Activated T-cell treated with anti-CD3 and anti-CD28 coated beads, Interleukin-2, amount 50 U/mL, for 72 hours (primary cell): ENCODE measurements at regions not wholly inside any gene's neighbourhood (a gene's known extent, or its start where the extent isn't known, plus 50 kb on each side); places are given as distances from the start of the nearest gene placed in this dataset.
"Not testable (repeated sequence)": the region's sequence is repeated elsewhere in the genome, so short reads cannot be mapped to it uniquely, and the experiment has no call there.

ENCODE experiments used
- ATAC-seq, 2 donors: fragments of 150-1000 bp; cut with Tn5 transposase; replicated peaks in 1 of 2; 2 replicates each; pipeline ENCODE4 v1.10.0; 2021; ENCODE audit warnings: moderate library complexity in 2 of 2, mild to moderate bottlenecking in 1 of 2
- DNase-seq, 2 donors: peaks; one replicate each; pipeline ENCODE4 v3.0.0; 2021 to 2022; ENCODE audit warnings: mixed read lengths in 1 of 2
- H3K27ac Mint-ChIP-seq: one replicate; pipeline ENCODE4 v1.8.0; 2022; ENCODE audit warnings: mild to moderate bottlenecking, moderate library complexity, mixed read lengths
- H3K27me3 Mint-ChIP-seq: one replicate; pipeline ENCODE4 v1.8.0; 2022; ENCODE audit warnings: low read depth, mixed read lengths
- H3K36me3 Mint-ChIP-seq, 2 donors: one replicate each; pipeline ENCODE4 v1.8.0; 2022; ENCODE audit warnings: mixed read lengths in 2 of 2, mild to moderate bottlenecking in 1 of 2; ENCODE audit not compliant: insufficient read depth in 2 of 2
- H3K4me1 Mint-ChIP-seq: one replicate; pipeline ENCODE4 v1.8.0; 2022; ENCODE audit warnings: low read depth, mixed read lengths
- H3K4me3 Mint-ChIP-seq, 2 donors: one replicate each; pipeline ENCODE4 v1.8.0; 2022; ENCODE audit warnings: mild to moderate bottlenecking in 2 of 2, mixed read lengths in 2 of 2, moderate library complexity in 2 of 2
- H3K9me3 Mint-ChIP-seq, 2 donors: one replicate each; pipeline ENCODE4 v1.8.0; 2022; ENCODE audit warnings: mixed read lengths in 2 of 2

DNA sequence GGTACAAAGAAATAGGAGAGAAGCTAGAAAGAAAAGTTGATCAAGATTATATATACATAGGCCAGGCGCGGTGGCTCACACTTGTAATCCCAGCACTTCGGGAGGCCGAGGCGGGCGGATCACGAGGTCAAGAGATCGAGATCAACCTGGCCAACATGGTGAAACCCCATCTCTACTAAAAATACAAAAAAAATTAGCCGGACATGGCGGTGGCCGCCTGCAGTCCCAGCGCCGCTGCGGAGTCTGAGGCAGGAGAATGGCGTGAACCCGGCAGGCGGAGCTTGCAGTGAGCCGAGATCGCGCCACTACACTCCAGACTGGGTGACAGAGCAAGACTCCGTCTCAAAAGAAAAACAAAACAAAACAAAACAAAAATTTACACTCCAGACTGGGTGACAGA, 798.3 kb upstream of the CDH9 start:
- not testable (repeated sequence) for H3K27ac Mint-ChIP-seq, ATAC-seq, DNase-seq, H3K4me3 Mint-ChIP-seq, H3K36me3 Mint-ChIP-seq, H3K4me1 Mint-ChIP-seq, H3K27me3 Mint-ChIP-seq
- H3K9me3 Mint-ChIP-seq = peaks cover 12% of the 10 kb centered on the region in 2 donors

- peaks cover 9 to 12% of the 10 kb centered on the region in 2 donors for H3K9me3 Mint-ChIP-seq
- H3K27ac Mint-ChIP-seq = no peak overlapping the region
- no peak for DNase-seq
- no peak for ATAC-seq
- no peak overlapping the region for H3K4me3 Mint-ChIP-seq
- H3K27me3 Mint-ChIP-seq = no peaks in the 10 kb centered on the region
- no peaks in the 10 kb centered on the region for H3K4me1 Mint-ChIP-seq
- peaks cover 0 to 7% of the 10 kb centered on the region in 2 donors for H3K36me3 Mint-ChIP-seq
Measured at GRCh38 chr5:27832886-27833285, 794.5 kb upstream of the CDH9 start.

- Mint-ChIP-seq H3K27ac (no peak overlapping the region), H3K4me3 (no peak overlapping the region), H3K27me3 (no peaks in the 10 kb centered on the region), H3K4me1 (no peaks in the 10 kb centered on the region), H3K36me3 (no peaks in the 10 kb centered on the region), H3K9me3 (peaks cover 1 to 6% of the 10 kb centered on the region in 2 donors)
- DNase-seq (no peak), ATAC-seq (no peak)
Measured at GRCh38 chr5:27830546-27830945, 792.2 kb upstream of the CDH9 start.

DNA sequence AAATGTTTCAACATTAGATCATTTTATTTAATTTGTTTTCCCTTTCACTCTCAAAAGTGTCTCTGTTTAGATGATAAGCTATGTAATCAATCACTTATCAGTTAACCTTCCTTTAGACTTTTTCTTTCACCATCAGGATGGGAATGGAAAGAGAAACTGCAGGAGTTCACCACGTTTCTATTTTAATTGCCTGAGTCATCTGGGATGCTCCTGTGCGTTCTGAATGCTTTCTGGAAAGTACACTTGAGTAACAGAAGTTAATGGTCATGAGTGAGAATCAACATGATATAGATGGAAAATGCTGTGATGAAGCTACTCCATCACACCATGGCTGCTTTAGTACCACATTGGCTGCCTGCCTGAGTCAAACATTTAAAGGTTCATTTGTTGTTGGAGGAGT, 783.3 kb upstream of the CDH9 start:
- no peaks in the 10 kb centered on the region for H3K27me3 Mint-ChIP-seq
- H3K27ac Mint-ChIP-seq = no peak overlapping the region
- H3K9me3 Mint-ChIP-seq = peaks cover 2 to 3% of the 10 kb centered on the region in 2 donors
- DNase-seq = no peak
- no peak for ATAC-seq
- no peak overlapping the region for H3K4me3 Mint-ChIP-seq
- H3K4me1 Mint-ChIP-seq = no peaks in the 10 kb centered on the region
- no peaks in the 10 kb centered on the region for H3K36me3 Mint-ChIP-seq

- Mint-ChIP-seq H3K9me3 (peaks cover 5 to 6% of the 10 kb centered on the region in 2 donors), H3K27me3 (no peaks in the 10 kb centered on the region), H3K36me3 (no peaks in the 10 kb centered on the region), H3K4me3 (no peak overlapping the region), H3K27ac (no peak overlapping the region), H3K4me1 (no peaks in the 10 kb centered on the region)
- DNase-seq (no peak), ATAC-seq (no peak)
Measured at GRCh38 chr5:27818888-27819287, 780.5 kb upstream of the CDH9 start.

DNA sequence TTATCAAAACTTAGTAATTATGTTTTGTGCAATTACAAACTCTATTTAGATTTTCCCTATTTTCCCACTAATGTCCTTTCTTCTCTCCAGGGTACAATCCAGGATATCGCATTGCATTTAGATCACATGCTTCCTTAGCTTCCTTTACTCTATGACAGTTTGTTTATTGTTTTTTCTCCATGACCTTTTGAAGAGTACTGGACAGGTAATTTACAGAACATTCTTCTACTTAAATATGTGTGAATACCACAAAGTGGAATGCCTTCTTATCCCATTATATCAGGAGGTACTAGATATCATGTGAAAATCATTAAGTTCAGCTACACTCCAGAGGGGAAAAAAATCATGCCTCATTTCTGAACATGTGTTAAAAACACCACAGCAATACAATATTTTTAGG, 776.6 kb upstream of the CDH9 start:
- no peaks in the 10 kb centered on the region for H3K27me3 Mint-ChIP-seq
- H3K4me3 Mint-ChIP-seq = no peak overlapping the region
- H3K36me3 Mint-ChIP-seq = no peaks in the 10 kb centered on the region
- peaks cover 6 to 11% of the 10 kb centered on the region in 2 donors for H3K9me3 Mint-ChIP-seq
- ATAC-seq (no peak), DNase-seq (no peak)
- no peak overlapping the region for H3K27ac Mint-ChIP-seq
- no peaks in the 10 kb centered on the region for H3K4me1 Mint-ChIP-seq

DNA sequence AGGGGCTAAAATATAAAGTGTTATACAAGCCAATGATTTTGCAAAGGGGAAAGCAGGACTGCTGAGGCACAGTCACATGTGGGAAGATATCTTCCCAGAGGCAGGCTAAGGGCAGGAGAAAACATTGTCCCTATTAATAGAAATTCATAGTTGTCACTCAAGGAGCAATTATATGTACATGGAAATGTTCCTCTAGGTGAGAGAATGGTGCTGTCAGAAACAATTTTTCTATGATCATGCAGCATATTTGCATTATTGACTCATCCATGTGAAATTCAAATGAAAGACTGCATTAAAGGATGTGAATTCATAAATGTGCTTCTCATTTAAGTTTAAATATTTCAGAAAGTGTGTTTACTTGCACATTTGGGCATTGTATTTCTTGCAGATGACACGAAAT, 775.9 kb upstream of the CDH9 start:
- H3K9me3 Mint-ChIP-seq = peaks cover 10 to 14% of the 10 kb centered on the region in 2 donors

DNA sequence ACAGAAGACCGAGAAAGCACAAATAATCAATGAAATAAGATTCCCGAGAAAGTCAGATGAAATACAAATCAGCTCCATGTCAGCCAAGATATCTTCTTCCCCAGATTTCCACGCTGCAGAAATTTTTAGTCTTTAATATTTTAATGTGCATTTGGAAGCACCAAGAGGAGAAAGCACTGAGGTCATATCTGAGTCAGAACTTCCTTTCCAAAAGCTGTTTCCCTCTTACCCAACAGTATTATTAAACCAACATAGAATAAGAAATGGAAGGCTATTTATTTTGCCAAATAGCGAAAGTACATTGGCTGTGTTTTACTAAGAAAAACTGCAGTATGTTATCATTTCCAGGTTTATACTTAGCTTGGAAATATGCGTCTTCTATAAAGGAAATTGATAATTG, 772.1 kb upstream of the CDH9 start:
- Mint-ChIP-seq H3K9me3 (peaks cover 10 to 13% of the 10 kb centered on the region in 2 donors), H3K4me1 (no peaks in the 10 kb centered on the region), H3K4me3 (no peak overlapping the region), H3K27me3 (no peaks in the 10 kb centered on the region), H3K36me3 (no peaks in the 10 kb centered on the region), H3K27ac (no peak overlapping the region)
- DNase-seq = no peak
- no peak for ATAC-seq

More for the DNA sequence above, 775.9 kb upstream of the CDH9 start:
- Mint-ChIP-seq H3K27ac (no peak overlapping the region), H3K4me3 (no peak overlapping the region), H3K27me3 (no peaks in the 10 kb centered on the region), H3K4me1 (no peaks in the 10 kb centered on the region), H3K36me3 (no peaks in the 10 kb centered on the region)
- DNase-seq = no peak
- ATAC-seq = no peak

DNA sequence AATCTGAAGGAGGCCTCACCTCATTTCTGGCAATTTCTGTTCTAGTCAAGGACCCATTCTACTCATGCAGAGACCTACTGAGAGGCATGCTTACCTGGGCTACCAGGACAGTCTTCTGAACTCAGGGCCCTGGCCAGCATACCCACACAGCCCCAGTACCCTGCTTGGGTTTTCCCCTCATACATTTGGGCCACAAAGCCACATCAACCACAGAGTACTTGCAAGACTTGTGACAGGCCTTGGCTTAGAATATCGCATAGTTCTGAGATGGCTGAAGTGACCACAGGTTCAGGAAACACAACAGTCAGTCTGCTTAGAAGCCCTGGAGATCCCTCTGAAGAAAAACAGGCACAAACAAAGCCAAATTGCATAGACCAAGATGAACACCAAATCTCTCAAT, 758.8 kb upstream of the CDH9 start:
- ATAC-seq (no peak), DNase-seq (no peak)
- peaks cover 6 to 8% of the 10 kb centered on the region in 2 donors for H3K9me3 Mint-ChIP-seq
- no peak overlapping the region for H3K27ac Mint-ChIP-seq
- peaks cover 0 to 7% of the 10 kb centered on the region in 2 donors for H3K36me3 Mint-ChIP-seq
- H3K27me3 Mint-ChIP-seq = no peaks in the 10 kb centered on the region
- no peaks in the 10 kb centered on the region for H3K4me1 Mint-ChIP-seq
- no peak overlapping the region for H3K4me3 Mint-ChIP-seq

DNA sequence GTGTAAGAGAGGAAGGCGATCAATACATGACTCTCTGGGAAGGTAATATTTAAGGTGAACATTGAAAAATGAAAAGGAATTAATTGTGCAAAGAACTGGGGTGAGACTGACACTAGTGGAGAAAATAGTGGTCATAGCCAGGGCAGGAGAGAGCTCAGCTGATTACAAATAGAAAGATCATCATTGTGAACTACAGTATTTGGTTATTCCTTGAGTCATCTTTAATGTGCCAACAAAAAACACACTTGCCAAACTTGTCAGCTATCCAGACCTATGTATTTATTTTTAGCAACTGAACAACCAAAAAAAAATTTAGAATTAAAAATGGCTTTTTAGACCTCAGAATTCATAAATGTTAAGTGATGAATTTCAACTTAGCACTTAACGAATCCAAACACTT, 749.8 kb upstream of the CDH9 start:
- Mint-ChIP-seq H3K4me1 (no peaks in the 10 kb centered on the region), H3K27me3 (no peaks in the 10 kb centered on the region), H3K27ac (no peak overlapping the region), H3K36me3 (peaks cover 0 to 4% of the 10 kb centered on the region in 2 donors), H3K4me3 (no peak overlapping the region), H3K9me3 (peaks cover 4 to 8% of the 10 kb centered on the region in 2 donors)
- ATAC-seq = no peak
- no peak for DNase-seq

GRCh38 chr5:27784317-27784716, 745.9 kb upstream of the CDH9 start:
- no peak overlapping the region for H3K4me3 Mint-ChIP-seq
- no peak overlapping the region for H3K27ac Mint-ChIP-seq
- no peaks in the 10 kb centered on the region for H3K4me1 Mint-ChIP-seq

DNA sequence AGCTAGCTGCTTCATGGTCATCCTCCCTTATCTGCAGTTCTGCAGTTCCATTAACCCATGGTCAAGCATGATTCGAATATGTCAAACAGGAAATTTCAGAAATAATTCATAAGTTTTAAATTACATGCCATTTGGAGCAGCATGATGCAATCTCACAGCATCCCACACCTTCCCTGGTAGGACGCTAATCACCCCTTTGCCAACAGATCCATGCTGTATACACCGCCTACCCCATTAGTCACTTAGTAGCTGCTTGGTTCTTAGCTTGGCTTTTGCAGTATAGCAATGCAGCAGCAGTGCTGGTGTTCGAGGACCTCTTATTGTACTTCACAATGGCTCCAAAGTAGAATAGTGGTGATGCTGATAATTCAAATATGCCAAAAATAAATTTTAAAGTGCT, 739.7 kb upstream of the CDH9 start:
- no peaks in the 10 kb centered on the region for H3K36me3 Mint-ChIP-seq
- no peak for ATAC-seq
- H3K4me1 Mint-ChIP-seq = no peaks in the 10 kb centered on the region
- no peak for DNase-seq
- H3K4me3 Mint-ChIP-seq = no peak overlapping the region
- H3K9me3 Mint-ChIP-seq = peaks cover 2 to 9% of the 10 kb centered on the region in 2 donors
- H3K27me3 Mint-ChIP-seq = no peaks in the 10 kb centered on the region
- H3K27ac Mint-ChIP-seq = no peak overlapping the region

More at GRCh38 chr5:27784317-27784716, 745.9 kb upstream of the CDH9 start:
- ATAC-seq (no peak), DNase-seq (no peak)
- Mint-ChIP-seq H3K9me3 (peaks cover 4 to 7% of the 10 kb centered on the region in 2 donors), H3K36me3 (peaks cover 0 to 4% of the 10 kb centered on the region in 2 donors), H3K27me3 (no peaks in the 10 kb centered on the region)

- H3K27me3 Mint-ChIP-seq = no peaks in the 10 kb centered on the region
- H3K4me1 Mint-ChIP-seq = no peaks in the 10 kb centered on the region
- H3K9me3 Mint-ChIP-seq = peaks cover 12% of the 10 kb centered on the region in 2 donors
- H3K27ac Mint-ChIP-seq = no peak overlapping the region
- peaks cover 0 to 1% of the 10 kb centered on the region in 2 donors for H3K36me3 Mint-ChIP-seq
- H3K4me3 Mint-ChIP-seq = no peak overlapping the region
- DNase-seq = no peak
- ATAC-seq = no peak
Measured at GRCh38 chr5:27773636-27774035, 735.2 kb upstream of the CDH9 start.

- Mint-ChIP-seq H3K27me3 (no peaks in the 10 kb centered on the region), H3K4me1 (no peaks in the 10 kb centered on the region), H3K9me3 (peaks cover 12 to 13% of the 10 kb centered on the region in 2 donors), H3K27ac (no peak overlapping the region), H3K4me3 (no peak overlapping the region), H3K36me3 (peaks cover 0 to 1% of the 10 kb centered on the region in 2 donors)
- DNase-seq (no peak), ATAC-seq (no peak)
Measured at GRCh38 chr5:27773166-27773565, 734.8 kb upstream of the CDH9 start.
